GM19455 (cell line): ENCODE measurements at regions not wholly inside any gene's neighbourhood (a gene's known extent, or its start where the extent isn't known, plus 50 kb on each side); places are given as distances from the start of the nearest gene placed in this dataset.

Source experiments
- ATAC-seq: cut with Tn5 transposase; IDR thresholded peaks from one replicate; pipeline ENCODE4 v1.9.1; 2021; ENCODE audit not compliant: unreplicated experiment

- no peak for ATAC-seq
Measured at GRCh38 chr20:24718277-24718676, 230.8 kb upstream of the CST7 start.

GRCh38 chr20:24718696-24719095, 230.4 kb upstream of the CST7 start:
- no peak for ATAC-seq

- ATAC-seq, result no peak
Measured at GRCh38 chr20:24720957-24721356, 228.1 kb upstream of the CST7 start.

- no peak for ATAC-seq
Measured at GRCh38 chr20:24721891-24722568, 227.0 kb upstream of the CST7 start.

- ATAC-seq, result no peak
Measured at GRCh38 chr20:24722586-24722985, 226.5 kb upstream of the CST7 start.

- no peak for ATAC-seq
Measured at GRCh38 chr20:24723186-24723585, 225.9 kb upstream of the CST7 start.

GRCh38 chr20:24723647-24724352, 225.3 kb upstream of the CST7 start:
- ATAC-seq, result no peak

- ATAC-seq, result no peak
Measured at GRCh38 chr20:24724982-24725533, 224.0 kb upstream of the CST7 start.

GRCh38 chr20:24727795-24728194, 221.3 kb upstream of the CST7 start:
- no peak for ATAC-seq

GRCh38 chr20:24729896-24730605, 219.0 kb upstream of the CST7 start:
- ATAC-seq, result no peak

GRCh38 chr20:24730750-24731149, 218.3 kb upstream of the CST7 start:
- no peak for ATAC-seq

GRCh38 chr20:24731312-24731711, 217.8 kb upstream of the CST7 start:
- no peak for ATAC-seq

GRCh38 chr20:24732076-24732475, 217.0 kb upstream of the CST7 start:
- ATAC-seq, result no peak

- ATAC-seq, result no peak
Measured at GRCh38 chr20:24732599-24732998, 216.5 kb upstream of the CST7 start.

GRCh38 chr20:24733416-24733815, 215.7 kb upstream of the CST7 start:
- no peak for ATAC-seq

- no peak for ATAC-seq
Measured at GRCh38 chr20:24734139-24734538, 214.9 kb upstream of the CST7 start.

- no peak for ATAC-seq
Measured at GRCh38 chr20:24735263-24735662, 213.8 kb upstream of the CST7 start.

- ATAC-seq, result no peak
Measured at GRCh38 chr20:24736131-24736843, 212.8 kb upstream of the CST7 start.

- no peak for ATAC-seq
Measured at GRCh38 chr20:24736844-24737211, 212.2 kb upstream of the CST7 start.

GRCh38 chr20:24737212-24737850, 211.7 kb upstream of the CST7 start:
- ATAC-seq, result no peak
